HUES48 (cell line): ENCODE measurements at regions not wholly inside any gene's neighbourhood (a gene's known extent, or its start where the extent isn't known, plus 50 kb on each side); places are given as distances from the start of the nearest gene placed in this dataset.
"Not testable (repeated sequence)": the region's sequence is repeated elsewhere in the genome, so short reads cannot be mapped to it uniquely, and the experiment has no call there.

Source experiments
- H3K27ac ChIP-seq: one replicate; pipeline ENCODE4 v1.7.0; 2013; ENCODE audit warnings: low read depth, low read length, inconsistent platforms
- H3K27me3 ChIP-seq: 2 replicates; pipeline ENCODE4 v1.6.1; 2013; ENCODE audit warnings: mild to moderate bottlenecking, low read length; ENCODE audit not compliant: control insufficient read depth, insufficient read depth
- H3K36me3 ChIP-seq: 2 replicates; pipeline ENCODE4 v1.6.1; 2013; ENCODE audit warnings: low read length; ENCODE audit not compliant: control insufficient read depth, insufficient read depth
- H3K4me1 ChIP-seq: 2 replicates; pipeline ENCODE4 v1.6.1; 2013; ENCODE audit warnings: mild to moderate bottlenecking, low read length; ENCODE audit not compliant: control insufficient read depth, insufficient read depth
- H3K4me3 ChIP-seq: 2 replicates; pipeline ENCODE4 v1.5.1; 2013; ENCODE audit warnings: mild to moderate bottlenecking, low read depth, low read length
- H3K9ac ChIP-seq: 2 replicates; pipeline ENCODE4 v1.6.1; 2013; ENCODE audit warnings: mild to moderate bottlenecking, low read depth, low read length, moderate library complexity
- H3K9me3 ChIP-seq: 2 replicates; pipeline ENCODE4 v1.6.1; 2013; ENCODE audit warnings: low read length; ENCODE audit not compliant: control insufficient read depth, insufficient read depth

DNA sequence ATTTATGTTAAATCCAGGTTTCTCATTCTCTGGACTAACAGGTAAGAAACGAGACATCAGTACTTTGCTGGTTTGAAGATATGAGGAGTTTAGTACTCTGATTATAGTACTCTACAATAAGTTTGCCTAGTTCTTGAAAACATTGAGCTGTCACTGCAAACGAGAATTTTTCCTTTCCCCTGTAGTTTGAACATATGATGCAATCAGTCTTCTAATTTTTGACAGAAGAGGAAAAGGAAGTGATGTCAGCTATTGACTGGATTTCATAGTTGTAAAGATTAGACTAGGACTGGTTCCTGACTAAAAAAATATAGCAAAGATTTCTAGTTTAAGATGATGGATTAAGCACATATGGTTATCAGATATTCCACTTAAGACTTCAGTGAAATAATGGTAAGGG lies 461.9 kb downstream of the LRRIQ3 start:
- Histone ChIP-seq H3K4me3 (no peak overlapping the region), H3K9ac (no peak overlapping the region), H3K9me3 (no peaks in the 10 kb centered on the region; the same call in 1 of the 2 replicates), H3K4me1 (no peaks in the 10 kb centered on the region), H3K27ac (no peak overlapping the region), H3K27me3 (no peaks in the 10 kb centered on the region), H3K36me3 (no peaks in the 10 kb centered on the region)

DNA sequence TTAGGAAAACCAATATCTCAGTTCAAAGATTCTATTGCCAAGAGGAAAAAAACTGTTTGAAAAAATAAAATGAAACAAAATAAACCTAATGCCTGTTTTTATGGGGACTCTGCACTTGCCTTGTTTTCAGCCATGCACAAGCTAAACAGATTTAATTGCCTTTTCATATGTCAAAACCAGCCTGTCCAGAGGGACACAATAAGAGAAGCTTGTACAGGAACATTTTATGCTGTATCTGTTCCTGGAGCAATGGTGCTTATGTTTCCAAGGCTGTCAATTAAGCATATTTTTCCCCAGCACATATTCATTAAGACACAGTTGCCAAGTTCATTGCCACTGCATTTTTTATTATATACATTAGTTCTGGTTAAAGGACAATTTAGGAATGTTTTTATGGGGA lies 470.9 kb downstream of the LRRIQ3 start:
- Histone ChIP-seq H3K27ac (no peak overlapping the region), H3K36me3 (no peaks in the 10 kb centered on the region), H3K27me3 (no peaks in the 10 kb centered on the region), H3K4me1 (no peaks in the 10 kb centered on the region), H3K4me3 (no peak overlapping the region), H3K9me3 (no peaks in the 10 kb centered on the region), H3K9ac (no peak overlapping the region)

DNA sequence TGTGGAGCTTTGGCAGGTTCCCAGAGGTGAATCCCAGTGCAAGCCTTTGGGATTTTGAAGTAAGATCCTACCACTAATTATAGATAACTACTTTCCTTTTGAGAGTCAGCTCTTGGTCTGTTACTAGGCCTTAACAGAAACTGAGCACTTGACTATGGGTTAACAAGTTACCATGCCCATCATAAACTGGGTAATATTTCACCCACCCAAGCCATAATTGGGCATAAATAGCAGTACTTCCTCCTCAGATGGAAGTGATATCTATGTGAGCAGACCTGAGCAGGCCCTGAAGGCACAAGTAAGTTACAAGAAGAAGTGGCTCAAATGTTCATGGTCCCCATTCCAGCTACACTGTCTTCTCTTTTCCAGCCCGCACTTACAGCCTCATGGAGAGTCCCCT lies 475.9 kb downstream of the LRRIQ3 start:
- no peaks in the 10 kb centered on the region for H3K36me3 ChIP-seq
- no peak overlapping the region for H3K4me3 ChIP-seq
- no peak overlapping the region for H3K27ac ChIP-seq
- H3K9ac ChIP-seq: no peak overlapping the region
- no peaks in the 10 kb centered on the region for H3K4me1 ChIP-seq
- no peaks in the 10 kb centered on the region for H3K9me3 ChIP-seq
- H3K27me3 ChIP-seq: no peaks in the 10 kb centered on the region

DNA sequence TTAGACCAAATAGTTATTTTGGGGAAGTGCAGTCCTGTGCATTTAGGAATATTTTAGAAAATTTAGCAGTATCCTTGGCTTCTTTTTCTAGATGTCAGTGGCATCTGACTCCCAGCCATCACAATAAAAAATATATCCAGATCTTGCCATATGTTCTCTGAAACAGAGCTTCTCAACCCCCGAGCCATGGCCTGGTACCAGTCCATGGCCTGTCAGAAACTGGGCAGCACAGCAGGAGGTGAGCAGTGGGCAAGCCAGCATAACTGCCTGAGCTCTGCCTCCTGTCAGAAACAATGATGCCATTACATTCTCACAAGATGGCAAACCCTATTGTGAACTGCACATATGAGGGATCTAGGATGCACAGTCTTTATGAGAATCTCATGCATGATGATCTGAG lies 480.0 kb downstream of the LRRIQ3 start:
- no peak overlapping the region for H3K27ac ChIP-seq
- no peaks in the 10 kb centered on the region for H3K27me3 ChIP-seq
- no peak overlapping the region for H3K4me3 ChIP-seq
- H3K9ac ChIP-seq: no peak overlapping the region
- H3K9me3 ChIP-seq: no peaks in the 10 kb centered on the region
- no peaks in the 10 kb centered on the region for H3K4me1 ChIP-seq
- H3K36me3 ChIP-seq: no peaks in the 10 kb centered on the region

DNA sequence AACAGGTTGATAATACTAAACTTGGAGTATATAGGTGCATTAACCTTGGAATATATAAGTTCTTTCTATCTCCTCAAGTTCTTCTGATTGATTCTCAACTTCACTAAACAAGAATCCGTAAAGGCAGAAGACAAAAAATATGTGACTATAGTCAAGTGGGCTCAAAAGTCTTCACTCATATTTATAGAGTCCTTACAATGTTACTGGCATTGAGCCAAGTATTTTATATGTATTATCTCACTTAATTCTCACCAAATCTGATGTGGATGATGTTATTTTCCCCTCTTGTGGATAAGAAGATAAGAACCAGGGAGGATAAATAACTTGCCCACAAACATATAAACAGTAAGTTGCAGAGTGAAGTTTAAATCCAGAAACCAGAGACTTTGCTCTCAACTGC lies 486.9 kb downstream of the LRRIQ3 start:
- no peaks in the 10 kb centered on the region for H3K9me3 ChIP-seq
- H3K27me3 ChIP-seq: no peaks in the 10 kb centered on the region
- H3K9ac ChIP-seq: no peak overlapping the region
- no peaks in the 10 kb centered on the region for H3K36me3 ChIP-seq
- H3K4me3 ChIP-seq: no peak overlapping the region
- no peaks in the 10 kb centered on the region for H3K4me1 ChIP-seq
- H3K27ac ChIP-seq: no peak overlapping the region

DNA sequence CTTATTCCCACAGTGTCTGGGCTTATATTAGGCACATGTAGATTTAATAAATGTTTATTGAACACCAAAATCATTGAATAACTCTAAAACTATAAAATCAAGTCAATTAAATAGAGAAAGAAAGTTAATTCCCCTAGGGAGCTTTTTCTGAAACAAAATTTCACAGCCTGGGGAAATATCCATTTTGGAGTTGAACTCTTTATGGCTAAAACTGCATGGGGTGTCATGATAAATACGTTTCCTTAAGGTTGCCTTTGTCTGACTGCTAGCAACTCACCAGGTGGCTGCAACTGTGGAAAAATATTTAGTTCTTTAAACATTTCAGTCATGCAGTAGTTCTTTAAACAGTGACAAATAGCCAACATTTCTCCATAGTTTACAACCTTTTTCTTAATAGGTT lies 496.1 kb downstream of the LRRIQ3 start:
- no peak overlapping the region for H3K9ac ChIP-seq
- H3K27me3 ChIP-seq: no peaks in the 10 kb centered on the region
- H3K4me3 ChIP-seq: no peak overlapping the region
- no peaks in the 10 kb centered on the region for H3K36me3 ChIP-seq
- H3K4me1 ChIP-seq: peaks cover 8% of the 10 kb centered on the region; the same call in 1 of the 2 replicates
- H3K27ac ChIP-seq: no peak overlapping the region
- H3K9me3 ChIP-seq: no peaks in the 10 kb centered on the region

DNA sequence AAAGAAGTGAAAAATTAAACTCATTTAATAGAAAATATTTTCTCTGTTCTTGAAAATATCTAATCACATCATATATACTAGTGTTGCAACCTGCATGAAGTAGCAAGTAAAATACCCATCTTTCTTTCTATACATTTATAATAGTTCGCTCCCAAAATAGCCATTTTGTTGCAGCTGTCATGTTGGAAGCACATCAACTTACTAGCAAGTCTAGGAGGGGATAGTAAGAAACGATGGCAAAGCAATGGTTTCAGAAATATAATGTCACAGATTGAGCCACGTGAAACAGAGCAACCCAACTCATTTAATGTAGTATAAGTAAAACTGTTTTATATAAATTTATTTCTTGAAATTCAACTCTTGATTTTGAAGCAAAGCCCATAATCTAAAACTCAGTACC lies 521.8 kb downstream of the LRRIQ3 start:
- no peaks in the 10 kb centered on the region for H3K27me3 ChIP-seq
- no peaks in the 10 kb centered on the region for H3K9me3 ChIP-seq
- H3K9ac ChIP-seq: no peak overlapping the region
- no peak overlapping the region for H3K4me3 ChIP-seq
- H3K27ac ChIP-seq: no peak overlapping the region
- no peaks in the 10 kb centered on the region for H3K4me1 ChIP-seq
- no peaks in the 10 kb centered on the region for H3K36me3 ChIP-seq

DNA sequence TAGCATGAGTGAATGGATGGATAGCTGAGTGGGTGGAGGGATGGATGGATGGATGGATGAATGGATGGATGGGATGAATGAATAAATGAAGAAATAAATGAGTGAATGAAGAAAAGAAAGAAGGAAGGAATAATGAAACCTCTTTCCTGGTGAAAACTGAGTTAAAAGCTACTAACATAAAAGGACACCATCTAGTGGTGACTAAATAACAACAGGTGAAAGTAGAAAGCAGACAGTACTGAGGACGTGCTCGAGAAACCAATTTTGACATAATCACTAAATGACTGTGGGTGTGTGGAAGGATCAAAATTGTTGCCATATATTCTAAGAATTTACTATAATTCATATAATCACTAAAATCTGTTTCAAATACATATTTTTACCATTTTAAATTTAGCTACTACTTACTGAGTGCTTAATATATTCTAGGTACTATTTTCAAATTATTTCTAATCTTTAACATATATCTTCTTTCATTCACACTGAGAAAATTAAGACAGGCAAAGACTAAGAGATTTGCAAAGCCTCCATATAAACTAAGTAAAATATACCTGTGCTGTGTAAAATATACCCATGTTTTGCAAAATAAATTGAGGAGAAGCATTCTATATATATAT lies 522.9 kb downstream of the LRRIQ3 start:
- Histone ChIP-seq H3K9me3 (no peaks in the 10 kb centered on the region), H3K4me1 (no peaks in the 10 kb centered on the region), H3K27me3 (no peaks in the 10 kb centered on the region), H3K9ac (no peak overlapping the region), H3K4me3 (no peak overlapping the region), H3K27ac (no peak overlapping the region), H3K36me3 (no peaks in the 10 kb centered on the region)

DNA sequence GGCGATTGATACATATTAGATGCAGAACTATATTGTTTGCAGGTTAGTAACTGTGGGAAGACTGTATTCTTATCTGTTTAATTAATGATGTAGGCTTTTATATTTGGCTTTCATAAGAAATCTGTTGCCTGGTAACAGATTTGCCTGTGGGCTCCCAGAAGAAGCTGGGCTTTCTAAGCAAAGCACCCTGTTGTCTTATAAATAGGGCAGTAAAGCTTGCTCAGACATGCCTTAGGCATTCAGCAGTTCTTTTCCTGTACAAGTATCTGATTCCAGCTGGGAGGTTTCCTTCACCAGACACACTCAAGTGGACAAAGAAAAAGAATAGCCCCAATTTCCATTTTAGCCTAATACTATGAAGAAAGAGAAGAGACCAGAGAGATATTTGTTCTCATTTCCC lies 524.0 kb downstream of the LRRIQ3 start:
- no peaks in the 10 kb centered on the region for H3K36me3 ChIP-seq
- H3K4me1 ChIP-seq: no peaks in the 10 kb centered on the region
- H3K27ac ChIP-seq: no peak overlapping the region
- H3K4me3 ChIP-seq: no peak overlapping the region
- no peaks in the 10 kb centered on the region for H3K9me3 ChIP-seq
- no peaks in the 10 kb centered on the region for H3K27me3 ChIP-seq
- H3K9ac ChIP-seq: no peak overlapping the region

DNA sequence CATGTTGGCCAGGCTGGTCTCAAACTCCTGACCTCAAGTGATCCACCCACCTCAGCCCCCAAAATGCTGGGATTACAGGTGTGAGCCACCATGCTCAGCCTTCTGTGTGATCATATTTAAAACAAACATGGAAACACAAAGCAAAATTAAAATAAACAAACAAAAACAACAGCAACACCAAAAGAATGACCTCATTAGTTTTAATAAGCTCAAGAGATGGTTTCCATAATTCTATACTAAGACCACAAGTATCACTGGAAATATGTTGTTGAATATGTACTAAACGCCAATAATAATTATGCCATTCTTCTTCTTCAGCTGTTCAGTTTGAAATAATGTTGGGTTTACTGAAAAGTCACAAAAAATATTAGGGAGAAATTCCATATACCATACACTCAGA lies 526.4 kb downstream of the LRRIQ3 start:
- no peak overlapping the region for H3K9ac ChIP-seq
- no peaks in the 10 kb centered on the region for H3K4me1 ChIP-seq
- H3K36me3 ChIP-seq: no peaks in the 10 kb centered on the region
- no peaks in the 10 kb centered on the region for H3K27me3 ChIP-seq
- H3K4me3 ChIP-seq: no peak overlapping the region
- no peak overlapping the region for H3K27ac ChIP-seq
- peaks cover 8% of the 10 kb centered on the region; the same call in 1 of the 2 replicates for H3K9me3 ChIP-seq

DNA sequence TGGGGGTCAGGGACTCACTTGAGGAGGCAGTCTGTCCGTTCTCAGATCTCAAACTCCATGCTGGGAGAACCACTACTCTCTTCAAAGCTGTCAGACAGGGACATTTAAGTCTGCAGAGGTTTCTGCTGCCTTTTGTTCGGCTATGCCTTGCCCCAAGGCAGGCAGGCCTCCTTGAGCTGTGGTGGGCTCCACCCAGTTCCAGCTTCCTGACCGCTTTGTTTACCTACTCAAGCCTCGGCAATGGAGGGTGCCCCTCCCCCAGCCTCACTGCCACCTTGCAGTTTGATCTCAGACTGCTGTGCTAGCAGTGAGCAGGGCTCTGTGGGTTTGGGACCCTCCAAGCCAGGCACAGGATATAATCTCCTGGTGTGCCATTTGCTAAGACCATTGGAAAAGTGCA lies 530.0 kb downstream of the LRRIQ3 start:
- H3K4me1 ChIP-seq, H3K27me3 ChIP-seq, H3K9ac ChIP-seq, H3K36me3 ChIP-seq, H3K27ac ChIP-seq, H3K9me3 ChIP-seq, H3K4me3 ChIP-seq: not testable (repeated sequence)

DNA sequence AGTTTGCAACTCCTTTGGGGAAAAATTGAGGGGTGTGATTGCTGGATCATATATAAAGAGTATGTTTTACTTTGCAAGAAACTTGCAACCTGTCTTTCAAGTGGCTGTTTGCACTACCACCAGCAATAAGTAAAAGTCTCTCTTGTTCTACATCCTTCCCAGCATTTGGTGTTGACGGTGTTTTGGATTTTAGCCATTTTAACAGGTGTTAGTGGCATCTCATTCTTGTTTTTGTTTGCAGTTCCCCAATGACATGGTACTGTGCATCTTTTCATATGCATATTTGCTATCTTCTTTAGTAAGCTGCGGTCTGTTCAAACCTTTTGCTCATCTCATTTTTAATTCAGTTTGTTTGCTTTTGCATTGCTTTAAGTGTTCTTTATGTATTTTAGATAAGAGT lies 535.5 kb downstream of the LRRIQ3 start:
- peaks cover 6% of the 10 kb centered on the region for H3K9me3 ChIP-seq
- no peaks in the 10 kb centered on the region for H3K27me3 ChIP-seq
- no peak overlapping the region for H3K9ac ChIP-seq
- no peaks in the 10 kb centered on the region for H3K36me3 ChIP-seq
- no peak overlapping the region for H3K4me3 ChIP-seq
- no peak overlapping the region for H3K27ac ChIP-seq
- H3K4me1 ChIP-seq: no peaks in the 10 kb centered on the region
